ENCODE measurements at regions not wholly inside any gene's neighbourhood (a gene's known extent, or its start where the extent isn't known, plus 50 kb on each side); places are given as distances from the start of the nearest gene placed in this dataset.
A peak's percentile ranks its signal among the peaks of the same experiment; 100 is the strongest.

- H3K4me3 ChIP-seq (ENCODE audit: low read depth, low read length) = no peak overlapping the region
- TF ChIP-seq ZNF555 (tag by site-specific recombination; conservative IDR thresholded peaks at IDR 0.05) (no peak), ZNF423 (tag by site-specific recombination; IDR thresholded peaks at IDR 0.05) (no peak), ZNF302 (tag by site-specific recombination; IDR thresholded peaks at IDR 0.05; ENCODE audit: low read depth) (no peak), ZNF354C (tag by site-specific recombination; IDR thresholded peaks at IDR 0.05; ENCODE audit: borderline replicate concordance, low read depth) (no peak), ZNF214 (tag by site-specific recombination; IDR thresholded peaks at IDR 0.05; ENCODE audit: borderline replicate concordance) (no peak), ZBTB21 (tag by site-specific recombination; IDR thresholded peaks at IDR 0.05) (no peak), ZNF132 (tag by site-specific recombination; IDR thresholded peaks at IDR 0.05; ENCODE audit: borderline replicate concordance) (no peak), ZNF112 (tag by site-specific recombination; IDR thresholded peaks at IDR 0.05) (no peak), ZNF175 (tag by site-specific recombination; IDR thresholded peaks at IDR 0.05) (no peak), ZNF133 (tag by site-specific recombination; IDR thresholded peaks at IDR 0.05) (no peak), ZNF639 (tag by site-specific recombination; IDR thresholded peaks at IDR 0.05) (no peak), ZNF776 (tag by site-specific recombination; IDR thresholded peaks at IDR 0.05; ENCODE audit: borderline replicate concordance) (no peak), ZBTB11 (tag by site-specific recombination; conservative IDR thresholded peaks at IDR 0.05; ENCODE audit: low read depth) (no peak), ZSCAN5A (tag by site-specific recombination; IDR thresholded peaks at IDR 0.05) (no peak), SETDB1 (IDR thresholded peaks at IDR 0.05; ENCODE audit: insufficient read length, low read length) (no peak), ZNF426 (tag by site-specific recombination; IDR thresholded peaks at IDR 0.05) (no peak), KLF10 (tag by site-specific recombination; IDR thresholded peaks at IDR 0.05) (no peak), ZIC2 (tag by site-specific recombination; IDR thresholded peaks at IDR 0.05) (no peak), ZNF138 (tag by site-specific recombination; IDR thresholded peaks at IDR 0.05; ENCODE audit: borderline replicate concordance) (no peak)
- no peaks in the 10 kb centered on the region for H3K9me3 ChIP-seq (ENCODE audit: control insufficient read depth, insufficient read depth, low read depth, low read length)
- POLR2A ChIA-PET = interaction anchor here (0.6 kb wide), 2 partner anchors 233 to 1231 kb away, joined by 3 to 4 read pairs; no protein-coding TSS in a partner anchor
- no peak overlapping the region for H3K27ac ChIP-seq (ENCODE audit: extremely low read depth, low read depth, low read length)
- H3K4me1 ChIP-seq (ENCODE audit: control insufficient read depth, insufficient read depth, low read length) = peaks cover 6% of the 10 kb centered on the region
- CTCF ChIA-PET = no interaction called here
- no peaks in the 10 kb centered on the region for H3K36me3 ChIP-seq (ENCODE audit: control insufficient read depth in 2 of 2, insufficient read depth in 1 of 2, low read length in 2 of 2)
These were observed 90.9 kb upstream of the RNU6-1 start for GRCh38 chr15:67930720-67931119.

GRCh38 chr15:67931861-67932260 is 92.0 kb upstream of the RNU6-1 start:
- no peak overlapping the region for H3K4me3 ChIP-seq (ENCODE audit: low read depth, low read length)
- CTCF ChIA-PET = interaction anchor here (1.0 kb wide), 1 partner anchor 8 kb away, joined by 3 read pairs; no protein-coding TSS in a partner anchor
- H3K9me3 ChIP-seq (ENCODE audit: control insufficient read depth, insufficient read depth, low read depth, low read length) = no peaks in the 10 kb centered on the region
- peaks cover 3% of the 10 kb centered on the region; the same call in 1 of the 2 replicates for H3K4me1 ChIP-seq (ENCODE audit: control insufficient read depth, insufficient read depth, low read length)
- H3K27ac ChIP-seq (ENCODE audit: extremely low read depth, low read depth, low read length) = no peak overlapping the region
- POLR2A ChIA-PET = interaction anchor here (1.1 kb wide), 1 partner anchor 14 kb away, joined by 3 read pairs; no protein-coding TSS in a partner anchor
- no peaks in the 10 kb centered on the region for H3K36me3 ChIP-seq (ENCODE audit: control insufficient read depth in 2 of 2, insufficient read depth in 1 of 2, low read length in 2 of 2)
- TF ChIP-seq ZNF623 (tag by site-specific recombination; IDR thresholded peaks at IDR 0.05) (no peak), EGR2 (tag by site-specific recombination; IDR thresholded peaks at IDR 0.05; ENCODE audit: low read depth) (0 out of 2 replicates have a peak, but pooled peaks have one; percentile 18), ZNF561 (tag by site-specific recombination; IDR thresholded peaks at IDR 0.05; ENCODE audit: borderline replicate concordance) (no peak), ZNF174 (tag by site-specific recombination; IDR thresholded peaks at IDR 0.05) (no peak), ZNF202 (tag by site-specific recombination; IDR thresholded peaks at IDR 0.05; ENCODE audit: borderline replicate concordance) (no peak), ZNF624 (tag by site-specific recombination; IDR thresholded peaks at IDR 0.05) (no peak), ZNF529 (tag by site-specific recombination; IDR thresholded peaks at IDR 0.05; ENCODE audit: insufficient replicate concordance) (no peak), ZFHX2 (tag by site-specific recombination; conservative IDR thresholded peaks at IDR 0.05) (peak; percentile 29; the same call in 1 of the 2 replicates), ZNF658 (tag by site-specific recombination; IDR thresholded peaks at IDR 0.05) (no peak), ELK4 (IDR thresholded peaks at IDR 0.05; ENCODE audit: borderline replicate concordance, low read depth, low read length) (no peak)

All from HEK293 (cell line).